Vagina (tissue), 2 donors: ENCODE measurements at regions not wholly inside any gene's neighbourhood (a gene's known extent, or its start where the extent isn't known, plus 50 kb on each side); places are given as distances from the start of the nearest gene placed in this dataset.

Experiments
- DNase-seq, 2 donors: peaks; one replicate each; pipeline ENCODE4 v3.0.0-alpha.2; 2017; ENCODE audit errors: extremely low spot score in 2 of 2
- H3K27ac ChIP-seq: fragments of 200-600 bp; sonication (generic); one replicate; pipeline ENCODE4 v1.5.1; 2019
- H3K27me3 ChIP-seq: fragments of 200-600 bp; sonication (generic); one replicate; pipeline ENCODE4 v1.5.1; 2019
- H3K36me3 ChIP-seq, 2 donors: fragments of 200-600 bp; sonication (generic); one replicate each; pipeline ENCODE4 v1.5.1; 2017 to 2019
- H3K4me1 ChIP-seq: fragments of 200-600 bp; sonication (generic); one replicate; pipeline ENCODE4 v1.5.1; 2019
- H3K4me3 ChIP-seq, 2 donors: fragments of 200-600 bp; sonication (generic); 1 replicate in 1 of 2; 2 replicates in 1 of 2; pipeline ENCODE4 v1.5.1; 2016 to 2019
- H3K9me3 ChIP-seq: fragments of 200-600 bp; sonication (generic); one replicate; pipeline ENCODE4 v1.5.1; 2019
- CTCF ChIP-seq, 3 experiments: fragments of 450-650 bp in 2 of 3; fragments of 200-600 bp in 1 of 3; sonication (generic) in 1 of 3; IDR thresholded peaks; one replicate each; pipeline ENCODE4 v1.5.1; 2017 to 2019; ENCODE audit warnings: antibody characterized with exemption in 3 of 3, mild to moderate bottlenecking in 2 of 3, moderate library complexity in 2 of 3
- POLR2A ChIP-seq, 2 donors: fragments of 450-650 bp; IDR thresholded peaks; one replicate each; pipeline ENCODE4 v1.6.1; 2017; ENCODE audit warnings: antibody characterized with exemption in 2 of 2, mild to moderate bottlenecking in 2 of 2, moderate library complexity in 2 of 2
- POLR2AphosphoS5 ChIP-seq, 2 donors: sonication (generic); formaldehyde crosslinking; IDR thresholded peaks; one replicate each; pipeline ENCODE4 v1.9.0; 2017; ENCODE audit warnings: antibody characterized with exemption in 2 of 2, mild to moderate bottlenecking in 2 of 2, low read depth in 1 of 2; ENCODE audit not compliant: insufficient read depth in 1 of 2
- intact Hi-C: fragments of 100-400 bp; cut with DNase I; formaldehyde crosslinking; loops from one replicate; pipeline ENCODE4 v1.15.1; 2023

GRCh38 chr5:136529081-136529480 is 163.7 kb upstream of the TRPC7 start:
- Histone ChIP-seq H3K27ac (no peak overlapping the region), H3K4me1 (no peaks in the 10 kb centered on the region), H3K27me3 (no peaks in the 10 kb centered on the region), H3K4me3 (no peak overlapping the region), H3K36me3 (no peaks in the 10 kb centered on the region), H3K9me3 (no peaks in the 10 kb centered on the region)
- intact Hi-C loops, result no loop called here
- TF ChIP-seq POLR2A (IDR thresholded peaks at IDR 0.05) (no peak), CTCF (IDR thresholded peaks at IDR 0.05) (no peak), POLR2AphosphoS5 (IDR thresholded peaks at IDR 0.05; ENCODE audit: insufficient read depth in 1 of 2, low read depth in 1 of 2) (no peak)
- DNase-seq, result no peak

GRCh38 chr5:136528481-136529030 is 163.2 kb upstream of the TRPC7 start:
- Histone ChIP-seq H3K4me1 (no peaks in the 10 kb centered on the region), H3K27me3 (no peaks in the 10 kb centered on the region), H3K9me3 (no peaks in the 10 kb centered on the region), H3K36me3 (no peaks in the 10 kb centered on the region), H3K4me3 (no peak overlapping the region), H3K27ac (no peak overlapping the region)
- no peak for DNase-seq
- intact Hi-C loops, result no loop called here
- TF ChIP-seq CTCF (IDR thresholded peaks at IDR 0.05) (no peak), POLR2AphosphoS5 (IDR thresholded peaks at IDR 0.05; ENCODE audit: insufficient read depth in 1 of 2, low read depth in 1 of 2) (no peak), POLR2A (IDR thresholded peaks at IDR 0.05) (no peak)

GRCh38 chr5:136527311-136527710 is 162.0 kb upstream of the TRPC7 start:
- no peaks in the 10 kb centered on the region for H3K4me1 ChIP-seq
- no peak for TF ChIP-seq POLR2AphosphoS5 (IDR thresholded peaks at IDR 0.05; ENCODE audit: insufficient read depth in 1 of 2, low read depth in 1 of 2)
- TF ChIP-seq CTCF (IDR thresholded peaks at IDR 0.05), result no peak
- no peak for TF ChIP-seq POLR2A (IDR thresholded peaks at IDR 0.05)
- no peaks in the 10 kb centered on the region for H3K36me3 ChIP-seq
- intact Hi-C loops, result no loop called here
- H3K9me3 ChIP-seq, result no peaks in the 10 kb centered on the region
- DNase-seq, result no peak
- H3K27me3 ChIP-seq, result no peaks in the 10 kb centered on the region
- no peak overlapping the region for H3K27ac ChIP-seq
- H3K4me3 ChIP-seq, result no peak overlapping the region

- intact Hi-C loops, result no loop called here
- no peaks in the 10 kb centered on the region for H3K4me1 ChIP-seq
- H3K27ac ChIP-seq, result no peak overlapping the region
- H3K36me3 ChIP-seq, result no peaks in the 10 kb centered on the region
- TF ChIP-seq CTCF (IDR thresholded peaks at IDR 0.05), result no peak
- TF ChIP-seq POLR2A (IDR thresholded peaks at IDR 0.05), result no peak
- TF ChIP-seq POLR2AphosphoS5 (IDR thresholded peaks at IDR 0.05; ENCODE audit: insufficient read depth in 1 of 2, low read depth in 1 of 2), result no peak
- H3K27me3 ChIP-seq, result no peaks in the 10 kb centered on the region
- DNase-seq, result no peak
- no peak overlapping the region for H3K4me3 ChIP-seq
- no peaks in the 10 kb centered on the region for H3K9me3 ChIP-seq
These were observed 161.4 kb upstream of the TRPC7 start for GRCh38 chr5:136526791-136527190.

GRCh38 chr5:136526021-136526420 is 160.7 kb upstream of the TRPC7 start:
- no peaks in the 10 kb centered on the region for H3K4me1 ChIP-seq
- TF ChIP-seq POLR2A (IDR thresholded peaks at IDR 0.05), result no peak
- no peak for TF ChIP-seq CTCF (IDR thresholded peaks at IDR 0.05)
- TF ChIP-seq POLR2AphosphoS5 (IDR thresholded peaks at IDR 0.05; ENCODE audit: insufficient read depth in 1 of 2, low read depth in 1 of 2), result no peak
- intact Hi-C loops, result no loop called here
- no peaks in the 10 kb centered on the region for H3K9me3 ChIP-seq
- no peak overlapping the region for H3K27ac ChIP-seq
- no peaks in the 10 kb centered on the region for H3K27me3 ChIP-seq
- DNase-seq, result no peak
- no peaks in the 10 kb centered on the region for H3K36me3 ChIP-seq
- no peak overlapping the region for H3K4me3 ChIP-seq
